B cell (primary cell): ENCODE measurements at regions not wholly inside any gene's neighbourhood (a gene's known extent, or its start where the extent isn't known, plus 50 kb on each side); places are given as distances from the start of the nearest gene placed in this dataset.
"Not testable (repeated sequence)": the region's sequence is repeated elsewhere in the genome, so short reads cannot be mapped to it uniquely, and the experiment has no call there.

ENCODE experiments used
- CTCF ChIP-seq: fragments of 200-600 bp; IDR thresholded peaks from one replicate; pipeline ENCODE4 v1.8.0; 2022; ENCODE audit warnings: antibody characterized with exemption, mild to moderate bottlenecking
- EZH2 ChIP-seq: IDR thresholded peaks from 2 replicates; pipeline ENCODE4 v1.6.1; 2012; ENCODE audit warnings: borderline replicate concordance, low read depth, mild to moderate bottlenecking, moderate library complexity, low read length; ENCODE audit not compliant: insufficient read depth, poor library complexity, severe bottlenecking

GRCh38 chr1:83295594-83295993, 703.3 kb downstream of the TTLL7 start:
- TF ChIP-seq CTCF, EZH2: not testable (repeated sequence)
